ENCODE measurements at regions not wholly inside any gene's neighbourhood (a gene's known extent, or its start where the extent isn't known, plus 50 kb on each side); places are given as distances from the start of the nearest gene placed in this dataset.

DNA sequence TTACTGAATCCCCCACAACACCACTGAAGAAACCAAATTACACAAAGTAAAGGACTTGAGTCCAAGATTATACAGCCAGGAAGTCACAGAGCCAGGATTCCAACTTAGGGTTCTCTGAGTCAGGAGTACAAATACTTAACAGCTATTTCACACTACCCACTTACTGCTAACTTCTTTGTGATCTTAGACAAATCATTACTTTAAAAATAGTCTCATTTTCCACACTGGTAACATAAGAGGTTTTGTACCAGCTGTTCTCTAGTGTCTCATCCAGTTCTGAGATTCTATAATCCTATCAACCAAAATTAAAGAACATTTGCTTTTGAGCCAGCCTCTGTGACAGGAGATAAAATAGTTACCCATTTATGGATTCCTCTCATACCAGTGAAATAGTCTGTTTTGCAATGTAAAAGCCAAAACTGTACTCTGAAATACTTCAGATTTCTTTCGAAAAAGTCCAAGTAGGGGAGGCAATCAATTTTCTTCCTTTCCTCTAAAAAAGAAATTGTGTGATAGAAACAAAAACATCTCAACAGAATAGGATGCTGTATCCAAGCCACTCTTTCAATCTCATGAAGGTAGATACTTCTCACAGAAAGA lies 157.6 kb downstream of the LRATD1 start:
- no peaks in the 10 kb centered on the region for H3K27me3 ChIP-seq
- no peaks in the 10 kb centered on the region for H3K4me1 ChIP-seq
- intact Hi-C loops (cut with DNase I) = no loop called here
- H3K9me3 ChIP-seq = peaks cover 0 to 5% (median 0%) of the 10 kb centered on the region in 3 donors
- TF ChIP-seq POLR2A (IDR thresholded peaks at IDR 0.05) = no peak
- TF ChIP-seq, protein P1, sequence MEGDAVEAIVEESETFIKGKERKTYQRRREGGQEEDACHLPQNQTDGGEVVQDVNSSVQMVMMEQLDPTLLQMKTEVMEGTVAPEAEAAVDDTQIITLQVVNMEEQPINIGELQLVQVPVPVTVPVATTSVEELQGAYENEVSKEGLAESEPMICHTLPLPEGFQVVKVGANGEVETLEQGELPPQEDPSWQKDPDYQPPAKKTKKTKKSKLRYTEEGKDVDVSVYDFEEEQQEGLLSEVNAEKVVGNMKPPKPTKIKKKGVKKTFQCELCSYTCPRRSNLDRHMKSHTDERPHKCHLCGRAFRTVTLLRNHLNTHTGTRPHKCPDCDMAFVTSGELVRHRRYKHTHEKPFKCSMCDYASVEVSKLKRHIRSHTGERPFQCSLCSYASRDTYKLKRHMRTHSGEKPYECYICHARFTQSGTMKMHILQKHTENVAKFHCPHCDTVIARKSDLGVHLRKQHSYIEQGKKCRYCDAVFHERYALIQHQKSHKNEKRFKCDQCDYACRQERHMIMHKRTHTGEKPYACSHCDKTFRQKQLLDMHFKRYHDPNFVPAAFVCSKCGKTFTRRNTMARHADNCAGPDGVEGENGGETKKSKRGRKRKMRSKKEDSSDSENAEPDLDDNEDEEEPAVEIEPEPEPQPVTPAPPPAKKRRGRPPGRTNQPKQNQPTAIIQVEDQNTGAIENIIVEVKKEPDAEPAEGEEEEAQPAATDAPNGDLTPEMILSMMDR (IDR thresholded peaks at IDR 0.05) = no peak
- H3K36me3 ChIP-seq = no peaks in the 10 kb centered on the region
- no peak for DNase-seq
- no peak overlapping the region for H3K27ac ChIP-seq
- H3K4me3 ChIP-seq = no peak overlapping the region
- WGBS, 2 donors = 75 to 92% methylated on average over 1 of the region's 1 CpG

GRCh38 chr2:14803994-14804393 lies 171.5 kb downstream of the LRATD1 start:
- intact Hi-C loops (cut with DNase I) = no loop called here
- TF ChIP-seq POLR2A (IDR thresholded peaks at IDR 0.05) = no peak
- TF ChIP-seq, protein P1 (IDR thresholded peaks at IDR 0.05) = no peak
- Histone ChIP-seq H3K27me3 (no peaks in the 10 kb centered on the region), H3K27ac (no peak overlapping the region), H3K4me3 (no peak overlapping the region), H3K4me1 (no peaks in the 10 kb centered on the region), H3K9me3 (no peaks in the 10 kb centered on the region), H3K36me3 (no peaks in the 10 kb centered on the region)
- no peak for DNase-seq

GRCh38 chr2:14804902-14805301 lies 172.4 kb downstream of the LRATD1 start:
- H3K27ac ChIP-seq = no peak overlapping the region
- intact Hi-C loops (cut with DNase I) = no loop called here
- H3K4me3 ChIP-seq = no peak overlapping the region
- no peaks in the 10 kb centered on the region for H3K4me1 ChIP-seq
- H3K27me3 ChIP-seq = no peaks in the 10 kb centered on the region
- 78 to 79% methylated on average over 3 of the region's 3 CpGs for WGBS, 2 donors
- no peaks in the 10 kb centered on the region for H3K9me3 ChIP-seq
- no peaks in the 10 kb centered on the region for H3K36me3 ChIP-seq
- TF ChIP-seq, protein P1 (IDR thresholded peaks at IDR 0.05) = no peak
- TF ChIP-seq POLR2A (IDR thresholded peaks at IDR 0.05) = no peak
- no peak for DNase-seq

- no peaks in the 10 kb centered on the region for H3K9me3 ChIP-seq
- no peaks in the 10 kb centered on the region for H3K36me3 ChIP-seq
- no peak for DNase-seq
- intact Hi-C loops (cut with DNase I) = no loop called here
- TF ChIP-seq POLR2A (IDR thresholded peaks at IDR 0.05) = no peak
- TF ChIP-seq, protein P1 (IDR thresholded peaks at IDR 0.05) = no peak
- no peaks in the 10 kb centered on the region for H3K4me1 ChIP-seq
- WGBS, 2 donors = 38 to 69% methylated on average over 4 of the region's 4 CpGs
- H3K27me3 ChIP-seq = no peaks in the 10 kb centered on the region
- H3K27ac ChIP-seq = no peak overlapping the region
- no peak overlapping the region for H3K4me3 ChIP-seq
These were observed 174.1 kb downstream of the LRATD1 start for GRCh38 chr2:14806613-14807012.

GRCh38 chr2:14815201-14815600 lies 182.7 kb downstream of the LRATD1 start:
- Histone ChIP-seq H3K27me3 (no peaks in the 10 kb centered on the region), H3K9me3 (no peaks in the 10 kb centered on the region), H3K27ac (no peak overlapping the region), H3K4me3 (no peak overlapping the region), H3K4me1 (no peaks in the 10 kb centered on the region), H3K36me3 (no peaks in the 10 kb centered on the region)
- 16 to 27% methylated on average over 1 of the region's 1 CpG for WGBS, 2 donors
- TF ChIP-seq POLR2A (IDR thresholded peaks at IDR 0.05) = no peak
- TF ChIP-seq, protein P1 (IDR thresholded peaks at IDR 0.05) = no peak
- DNase-seq = no peak
- intact Hi-C loops (cut with DNase I) = no loop called here
